Epithelial cell of esophagus (primary cell): ENCODE measurements at regions not wholly inside any gene's neighbourhood (a gene's known extent, or its start where the extent isn't known, plus 50 kb on each side); places are given as distances from the start of the nearest gene placed in this dataset.

ENCODE experiments used
- DNase-seq: peaks from one replicate; pipeline ENCODE4 v3.0.0; 2010; ENCODE audit warnings: low read depth
- H3K4me3 ChIP-seq: 2 replicates; pipeline ENCODE4 v1.5.1; 2011; ENCODE audit warnings: mild to moderate bottlenecking, low read length, control low read depth
- CTCF ChIP-seq: IDR thresholded peaks from 2 replicates; pipeline ENCODE4 v1.5.1; 2011; ENCODE audit warnings: low read depth, mild to moderate bottlenecking, low read length, control low read depth, inconsistent platforms; ENCODE audit not compliant: insufficient read depth; ENCODE audit errors: missing control alignments

- DNase-seq, result no peak
- no peak for TF ChIP-seq CTCF
Measured at GRCh38 chr9:28839778-28840430, 1266.6 kb upstream of the C9orf72 start.

GRCh38 chr9:28841775-28842174 is 1268.5 kb upstream of the C9orf72 start:
- no peak for DNase-seq
- no peak overlapping the region for H3K4me3 ChIP-seq
- TF ChIP-seq CTCF, result no peak

More at GRCh38 chr9:28839778-28840430, 1266.6 kb upstream of the C9orf72 start:
- H3K4me3 ChIP-seq, result no peak overlapping the region

- TF ChIP-seq CTCF, result no peak
- H3K4me3 ChIP-seq, result no peak overlapping the region
- DNase-seq, result no peak
Measured at GRCh38 chr9:28847331-28847730, 1274.0 kb upstream of the C9orf72 start.

- no peak for DNase-seq
- H3K4me3 ChIP-seq, result no peak overlapping the region
- TF ChIP-seq CTCF, result no peak
Measured at GRCh38 chr9:28848671-28849070, 1275.4 kb upstream of the C9orf72 start.

DNA sequence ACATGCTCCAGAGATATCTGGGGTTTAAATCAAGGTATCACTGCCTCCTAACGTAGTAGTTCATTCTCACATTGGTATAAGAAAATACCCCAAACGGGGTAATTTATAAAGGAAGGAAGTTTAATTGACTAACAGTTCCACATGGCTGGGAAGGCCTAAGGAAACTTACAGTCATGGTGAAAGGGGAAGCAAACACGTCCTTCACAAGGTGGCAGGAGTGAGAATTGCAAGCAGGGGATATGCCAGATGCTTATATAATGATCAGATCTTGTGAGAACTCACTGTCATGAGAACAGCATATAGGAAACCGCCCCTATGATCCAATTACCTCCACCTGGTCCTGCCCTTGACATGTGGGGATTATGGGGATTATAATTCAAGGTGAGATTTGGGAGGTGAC is 1280.2 kb upstream of the C9orf72 start:
- peak; percentile 7 for TF ChIP-seq CTCF
- no peak overlapping the region for H3K4me3 ChIP-seq
- DNase-seq, result no peak

DNA sequence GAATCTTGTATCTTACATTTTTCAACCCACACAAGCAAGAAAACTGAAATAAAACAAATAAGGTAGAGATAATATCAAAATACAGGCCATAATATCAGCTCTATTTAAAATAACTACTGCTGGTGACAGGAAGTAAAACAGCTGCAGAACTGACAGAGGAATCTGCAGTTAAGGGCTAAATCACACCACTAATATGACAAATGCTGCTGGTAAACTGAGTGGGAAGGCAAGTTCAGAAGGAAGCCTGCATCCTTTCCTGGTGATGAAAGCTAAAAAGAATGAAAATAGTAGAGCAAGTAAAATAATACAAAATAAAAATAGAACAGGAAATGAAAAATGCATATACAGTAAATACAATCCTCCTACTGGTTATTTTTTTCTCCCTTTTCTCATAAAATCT is 1293.7 kb upstream of the C9orf72 start:
- TF ChIP-seq CTCF, result no peak
- H3K4me3 ChIP-seq, result no peak overlapping the region
- no peak for DNase-seq
